Heart left ventricle (tissue), 16 donors: ENCODE measurements at regions not wholly inside any gene's neighbourhood (a gene's known extent, or its start where the extent isn't known, plus 50 kb on each side); places are given as distances from the start of the nearest gene placed in this dataset.
"Not testable (repeated sequence)": the region's sequence is repeated elsewhere in the genome, so short reads cannot be mapped to it uniquely, and the experiment has no call there.

Source experiments
- ATAC-seq, 4 donors: fragments of 200-7000 bp; cut with Tn5 transposase; one replicate each; pipeline ENCODE4 v1.9.1; 2020 to 2022; ENCODE audit warnings: moderate library complexity in 4 of 4, mild to moderate bottlenecking in 3 of 4, moderate number of reproducible peaks in 1 of 4
- DNase-seq, 5 donors: peaks; one replicate each; pipeline ENCODE4 v3.0.0-alpha.2; 2020
- H3K27ac ChIP-seq, 12 donors: fragments of 200-600 bp; sonication (generic) in 4 of 12; one replicate each; pipeline versions ENCODE4 v1.5.0 to v1.8.0; 2016 to 2022; ENCODE audit warnings: mild to moderate bottlenecking in 2 of 12
- H3K27me3 ChIP-seq, 9 donors: fragments of 200-600 bp; sonication (generic) in 2 of 9; one replicate each; pipeline versions ENCODE4 v1.5.1 to v1.8.0; 2016 to 2022; ENCODE audit warnings: mild to moderate bottlenecking in 3 of 9
- H3K36me3 ChIP-seq, 9 donors: fragments of 200-600 bp; sonication (generic) in 2 of 9; one replicate each; pipeline versions ENCODE4 v1.5.0 to v1.8.0; 2018 to 2022; ENCODE audit warnings: mild to moderate bottlenecking in 2 of 9
- H3K4me1 ChIP-seq, 12 donors: fragments of 200-600 bp; sonication (generic) in 4 of 12; one replicate each; pipeline versions ENCODE4 v1.5.0 to v1.8.0; 2016 to 2022; ENCODE audit warnings: mild to moderate bottlenecking in 3 of 12
- H3K4me3 ChIP-seq, 12 donors: fragments of 200-600 bp; sonication (generic) in 4 of 12; one replicate each; pipeline versions ENCODE4 v1.5.0 to v1.8.0; 2017 to 2022; ENCODE audit warnings: mild to moderate bottlenecking in 9 of 12, moderate library complexity in 4 of 12
- H3K9me3 ChIP-seq, 12 donors: fragments of 200-600 bp; sonication (generic) in 4 of 12; one replicate each; pipeline versions ENCODE4 v1.5.0 to v1.8.0; 2016 to 2022; ENCODE audit warnings: mild to moderate bottlenecking in 1 of 12
- CTCF ChIP-seq, 12 donors: fragments of 200-600 bp; sonication (generic) in 4 of 12; IDR thresholded peaks; one replicate each; pipeline versions ENCODE4 v1.5.0 to v1.8.0; 2018 to 2022; ENCODE audit warnings: antibody characterized with exemption in 12 of 12, mild to moderate bottlenecking in 5 of 12
- POLR2A ChIP-seq, 2 donors: fragments of 450-650 bp; IDR thresholded peaks; one replicate each; pipeline ENCODE4 v1.6.1; 2017; ENCODE audit warnings: antibody characterized with exemption in 2 of 2, mild to moderate bottlenecking in 2 of 2, moderate library complexity in 2 of 2
- WGBS, 4 donors: extraction: QIAGEN DNeasy Blood & Tissue Kit in 2 of 4; methylation state at CpG; one replicate each; pipeline versions ENCODE4 v1.1.5 to v1.1.7; 2013 to 2018; 5-methylcytosine and 5-hydroxymethylcytosine counted together
- intact Hi-C, 10 donors: fragments of 100-400 bp; cut with DNase I; formaldehyde crosslinking; loops; one replicate each; pipeline versions ENCODE4 v1.11.1 to v1.14.2; 2022
- donor health status: ischemic (EF 13 %, LVEDD 7.1; RV severe dilation, severe dysfunction).
- donor health status: healthy with polysubstance abuse.
- donor health status: DM: no; HTN: yes; CAD: no.
- donor health status: DM: no; HTN: no; CAD: no.
- donor health status: ischemic (EF 25% LVEDD 6.9; RV normal size, moderate dysfunction).
- donor health status: ischemic (EF 25% LVEDD 5.7; RV mildly dilated, moderate dysfunction).
- donor health status: healthy.
- donor health status: DM: yes; HTN: yes; CAD: no.
- donor health status: ischemic (EF 35%, LVEDD 5.7; RV mildly dilated, moderate dysfunction).
- donor health status: nonischemic (EF 11% LVEDD 7.7; RV severe dilation, severe dysfunction).
- donor health status: DM: yes; HTN: yes; CAD: no.
- donor health status: PGD.
- donor health status: ischemic (EF 29% LVEDD 5.4; RV normal size, mild dysfunction).
- donor health status: nonischemic (EF 23%, LVEDD 6.1; RV moderate dilation, normal function).

GRCh38 chr2:76160670-76161069 is 450.0 kb upstream of the GCFC2 start:
- DNase-seq (no peak), ATAC-seq (no peak)
- H3K27me3 ChIP-seq, result no peaks in the 10 kb centered on the region
- no peaks in the 10 kb centered on the region for H3K9me3 ChIP-seq
- no peak overlapping the region for H3K4me3 ChIP-seq
- H3K36me3 ChIP-seq, result no peaks in the 10 kb centered on the region
- H3K27ac ChIP-seq, result no peak overlapping the region
- no peaks in the 10 kb centered on the region for H3K4me1 ChIP-seq
- intact Hi-C loops, result no loop called here
- TF ChIP-seq POLR2A (IDR thresholded peaks at IDR 0.05), result no peak
- WGBS, 4 donors, result 78 to 85% (median 80%) methylated on average over 3 of the region's 3 CpGs

- intact Hi-C loops, result no loop called here
- WGBS, 4 donors, result 57 to 70% (median 66%) methylated on average over 1 of the region's 1 CpG
- Histone ChIP-seq H3K36me3 (no peaks in the 10 kb centered on the region), H3K27ac (no peak overlapping the region), H3K4me1 (no peaks in the 10 kb centered on the region), H3K4me3 (no peak overlapping the region), H3K27me3 (no peaks in the 10 kb centered on the region), H3K9me3 (no peaks in the 10 kb centered on the region)
- TF ChIP-seq CTCF (IDR thresholded peaks at IDR 0.05) (no peak), POLR2A (IDR thresholded peaks at IDR 0.05) (no peak)
- ATAC-seq, result no peak
- no peak for DNase-seq
Measured at GRCh38 chr2:76159042-76159648, 448.4 kb upstream of the GCFC2 start.

- Histone ChIP-seq H3K4me3 (no peak overlapping the region), H3K27me3 (no peaks in the 10 kb centered on the region), H3K36me3 (no peaks in the 10 kb centered on the region), H3K9me3 (no peaks in the 10 kb centered on the region), H3K27ac (no peak overlapping the region), H3K4me1 (no peaks in the 10 kb centered on the region)
- ATAC-seq (no peak), DNase-seq (no peak)
- intact Hi-C loops, result no loop called here
- TF ChIP-seq POLR2A (IDR thresholded peaks at IDR 0.05), result no peak
- WGBS, 4 donors, result 57 to 73% (median 67%) methylated on average over 2 of the region's 2 CpGs
Measured at GRCh38 chr2:76157531-76157930, 446.8 kb upstream of the GCFC2 start.

- WGBS, 4 donors, result 55 to 70% (median 61%) methylated on average over 3 of the region's 3 CpGs
- Histone ChIP-seq H3K36me3 (no peaks in the 10 kb centered on the region), H3K4me3 (no peak overlapping the region), H3K27ac (no peak overlapping the region), H3K27me3 (no peaks in the 10 kb centered on the region), H3K9me3 (no peaks in the 10 kb centered on the region), H3K4me1 (no peaks in the 10 kb centered on the region)
- TF ChIP-seq CTCF (IDR thresholded peaks at IDR 0.05) (no peak), POLR2A (IDR thresholded peaks at IDR 0.05) (no peak)
- ATAC-seq (no peak), DNase-seq (no peak)
- intact Hi-C loops, result no loop called here
Measured at GRCh38 chr2:76154981-76155380, 444.3 kb upstream of the GCFC2 start.

- intact Hi-C loops, result no loop called here
- no peak overlapping the region for H3K27ac ChIP-seq
- H3K36me3 ChIP-seq, result no peaks in the 10 kb centered on the region
- H3K9me3 ChIP-seq, result peaks cover 0 to 15% (median 6%) of the 10 kb centered on the region in 12 donors
- H3K27me3 ChIP-seq, result no peaks in the 10 kb centered on the region
- ATAC-seq (no peak), DNase-seq (no peak)
- H3K4me3 ChIP-seq, result no peak overlapping the region
- TF ChIP-seq POLR2A (IDR thresholded peaks at IDR 0.05) (no peak), CTCF (IDR thresholded peaks at IDR 0.05) (no peak)
- no peaks in the 10 kb centered on the region for H3K4me1 ChIP-seq
Measured at GRCh38 chr2:76149846-76150245, 439.1 kb upstream of the GCFC2 start.

GRCh38 chr2:76139303-76139702 is 428.6 kb upstream of the GCFC2 start:
- DNase-seq, intact Hi-C loops, H3K4me1 ChIP-seq, H3K27ac ChIP-seq, H3K4me3 ChIP-seq, H3K36me3 ChIP-seq, ATAC-seq, H3K27me3 ChIP-seq: not testable (repeated sequence)
- H3K9me3 ChIP-seq, result peaks cover 0 to 11% (median 0%) of the 10 kb centered on the region in 12 donors
- 47 to 72% (median 55%) methylated on average over 2 to 3 of the region's 3 CpGs for WGBS, 4 donors
